ENCODE measurements at regions not wholly inside any gene's neighbourhood (a gene's known extent, or its start where the extent isn't known, plus 50 kb on each side); places are given as distances from the start of the nearest gene placed in this dataset.

DNA sequence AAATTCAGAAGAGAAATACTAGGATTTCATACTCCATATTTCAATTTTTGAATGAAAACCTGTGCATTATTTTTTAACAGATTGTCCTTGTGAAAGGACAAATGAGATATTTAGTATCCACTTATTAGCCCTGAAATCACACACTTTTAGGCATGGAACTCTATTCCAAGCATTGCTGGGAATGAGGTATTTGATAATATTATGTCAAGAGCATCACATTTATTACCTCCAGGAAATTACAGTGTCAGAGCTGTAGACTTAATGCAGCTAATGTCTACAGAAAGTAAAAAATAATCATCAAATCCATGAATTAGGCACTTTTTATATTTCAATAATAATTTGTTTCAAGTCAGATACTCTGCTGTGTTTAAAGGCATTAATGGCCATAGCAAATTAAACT lies 753.8 kb downstream of the REEP3 start:
- no peak for DNase-seq (ENCODE audit: low read depth)
- no peaks in the 10 kb centered on the region for H3K36me3 ChIP-seq (ENCODE audit: control insufficient read depth, insufficient read depth, low read length)
- H3K4me3 ChIP-seq (ENCODE audit: low read depth, low read length) = no peak overlapping the region
- H3K27me3 ChIP-seq (ENCODE audit: control insufficient read depth, insufficient read depth, low read length) = no peaks in the 10 kb centered on the region
- TF ChIP-seq, protein P1, sequence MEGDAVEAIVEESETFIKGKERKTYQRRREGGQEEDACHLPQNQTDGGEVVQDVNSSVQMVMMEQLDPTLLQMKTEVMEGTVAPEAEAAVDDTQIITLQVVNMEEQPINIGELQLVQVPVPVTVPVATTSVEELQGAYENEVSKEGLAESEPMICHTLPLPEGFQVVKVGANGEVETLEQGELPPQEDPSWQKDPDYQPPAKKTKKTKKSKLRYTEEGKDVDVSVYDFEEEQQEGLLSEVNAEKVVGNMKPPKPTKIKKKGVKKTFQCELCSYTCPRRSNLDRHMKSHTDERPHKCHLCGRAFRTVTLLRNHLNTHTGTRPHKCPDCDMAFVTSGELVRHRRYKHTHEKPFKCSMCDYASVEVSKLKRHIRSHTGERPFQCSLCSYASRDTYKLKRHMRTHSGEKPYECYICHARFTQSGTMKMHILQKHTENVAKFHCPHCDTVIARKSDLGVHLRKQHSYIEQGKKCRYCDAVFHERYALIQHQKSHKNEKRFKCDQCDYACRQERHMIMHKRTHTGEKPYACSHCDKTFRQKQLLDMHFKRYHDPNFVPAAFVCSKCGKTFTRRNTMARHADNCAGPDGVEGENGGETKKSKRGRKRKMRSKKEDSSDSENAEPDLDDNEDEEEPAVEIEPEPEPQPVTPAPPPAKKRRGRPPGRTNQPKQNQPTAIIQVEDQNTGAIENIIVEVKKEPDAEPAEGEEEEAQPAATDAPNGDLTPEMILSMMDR (IDR thresholded peaks at IDR 0.05; ENCODE audit: insufficient read depth, low read length, poor library complexity, severe bottlenecking) = no peak

DNA sequence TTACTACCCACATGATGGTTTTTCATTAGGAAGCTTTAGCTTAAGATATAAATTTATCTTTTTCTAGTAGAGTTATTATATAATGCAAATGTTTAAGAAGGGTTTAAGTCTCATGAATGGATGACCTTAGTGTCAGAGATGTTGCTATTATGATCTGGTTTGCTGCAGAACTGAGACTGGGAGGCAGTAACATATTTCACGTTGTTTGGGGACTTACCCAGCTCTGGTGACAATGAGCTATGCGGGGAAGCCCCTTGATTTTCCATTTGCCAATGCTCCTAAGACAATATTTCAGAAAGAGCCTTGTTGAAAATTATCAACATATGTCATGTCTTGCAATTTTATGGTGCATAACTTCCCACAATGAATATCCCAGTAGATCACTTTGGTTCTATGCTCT lies 754.6 kb downstream of the REEP3 start:
- no peak for DNase-seq (ENCODE audit: low read depth)
- no peaks in the 10 kb centered on the region for H3K36me3 ChIP-seq (ENCODE audit: control insufficient read depth, insufficient read depth, low read length)
- no peak overlapping the region for H3K4me3 ChIP-seq (ENCODE audit: low read depth, low read length)
- TF ChIP-seq, protein P1 (IDR thresholded peaks at IDR 0.05; ENCODE audit: insufficient read depth, low read length, poor library complexity, severe bottlenecking) = no peak
- H3K27me3 ChIP-seq (ENCODE audit: control insufficient read depth, insufficient read depth, low read length) = no peaks in the 10 kb centered on the region

GRCh38 chr10:64277536-64277935 lies 756.3 kb downstream of the REEP3 start:
- TF ChIP-seq, protein P1 (IDR thresholded peaks at IDR 0.05; ENCODE audit: insufficient read depth, low read length, poor library complexity, severe bottlenecking) = no peak
- Histone ChIP-seq H3K27me3 (ENCODE audit: control insufficient read depth, insufficient read depth, low read length) (no peaks in the 10 kb centered on the region), H3K36me3 (ENCODE audit: control insufficient read depth, insufficient read depth, low read length) (no peaks in the 10 kb centered on the region), H3K4me3 (ENCODE audit: low read depth, low read length) (no peak overlapping the region)
- no peak for DNase-seq (ENCODE audit: low read depth)

DNA sequence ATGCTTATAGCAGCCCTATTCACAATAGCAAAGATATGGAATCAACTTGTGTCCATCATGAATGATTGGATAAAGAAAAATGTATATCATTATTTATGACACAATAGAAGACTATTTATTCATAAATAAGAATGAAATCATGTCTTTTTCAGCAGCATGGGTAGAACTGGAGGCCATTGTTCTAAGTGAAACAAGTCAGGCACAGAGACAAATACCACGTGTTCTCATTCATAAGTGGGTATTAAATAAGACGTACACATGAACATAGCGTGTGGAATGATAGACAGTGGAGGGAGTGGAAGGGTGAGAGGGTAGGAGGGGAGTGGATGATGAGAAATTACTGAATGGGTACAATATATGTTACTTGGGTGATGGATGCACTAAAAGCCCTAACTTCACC lies 762.4 kb downstream of the REEP3 start:
- no peak for DNase-seq (ENCODE audit: low read depth)
- TF ChIP-seq, protein P1 (IDR thresholded peaks at IDR 0.05; ENCODE audit: insufficient read depth, low read length, poor library complexity, severe bottlenecking) = no peak
- Histone ChIP-seq H3K27me3 (ENCODE audit: control insufficient read depth, insufficient read depth, low read length) (no peaks in the 10 kb centered on the region), H3K36me3 (ENCODE audit: control insufficient read depth, insufficient read depth, low read length) (no peaks in the 10 kb centered on the region), H3K4me3 (ENCODE audit: low read depth, low read length) (no peak overlapping the region)

DNA sequence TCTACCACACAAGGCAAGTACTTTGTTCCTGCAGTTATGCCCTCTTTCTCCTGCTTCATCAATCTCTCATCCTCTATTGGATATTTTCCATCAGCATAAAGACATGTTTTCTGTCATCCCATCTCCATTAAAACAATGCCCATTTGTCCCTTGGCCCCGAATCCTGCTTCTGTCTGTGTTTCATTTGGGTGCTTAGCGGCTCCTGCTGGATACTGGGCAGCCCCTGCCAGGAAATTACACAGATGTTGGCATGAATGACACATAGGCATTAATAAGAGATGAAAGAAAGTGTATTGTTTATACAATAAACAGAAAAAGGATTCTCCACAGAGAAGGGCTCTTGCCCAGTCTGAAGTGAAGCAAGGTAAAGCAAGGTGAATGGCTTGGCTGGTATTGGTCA lies 765.3 kb downstream of the REEP3 start:
- Histone ChIP-seq H3K36me3 (ENCODE audit: control insufficient read depth, insufficient read depth, low read length) (no peaks in the 10 kb centered on the region), H3K27me3 (ENCODE audit: control insufficient read depth, insufficient read depth, low read length) (no peaks in the 10 kb centered on the region), H3K4me3 (ENCODE audit: low read depth, low read length) (no peak overlapping the region)
- TF ChIP-seq, protein P1 (IDR thresholded peaks at IDR 0.05; ENCODE audit: insufficient read depth, low read length, poor library complexity, severe bottlenecking) = no peak
- no peak for DNase-seq (ENCODE audit: low read depth)

GRCh38 chr10:64288404-64288803 lies 767.2 kb downstream of the REEP3 start:
- no peaks in the 10 kb centered on the region for H3K27me3 ChIP-seq (ENCODE audit: control insufficient read depth, insufficient read depth, low read length)
- no peak overlapping the region for H3K4me3 ChIP-seq (ENCODE audit: low read depth, low read length)
- DNase-seq (ENCODE audit: low read depth) = no peak
- H3K36me3 ChIP-seq (ENCODE audit: control insufficient read depth, insufficient read depth, low read length) = no peaks in the 10 kb centered on the region
- TF ChIP-seq, protein P1 (IDR thresholded peaks at IDR 0.05; ENCODE audit: insufficient read depth, low read length, poor library complexity, severe bottlenecking) = no peak

Data from kidney epithelial cell (primary cell).